ENCODE measurements at regions not wholly inside any gene's neighbourhood (a gene's known extent, or its start where the extent isn't known, plus 50 kb on each side); places are given as distances from the start of the nearest gene placed in this dataset.

DNA sequence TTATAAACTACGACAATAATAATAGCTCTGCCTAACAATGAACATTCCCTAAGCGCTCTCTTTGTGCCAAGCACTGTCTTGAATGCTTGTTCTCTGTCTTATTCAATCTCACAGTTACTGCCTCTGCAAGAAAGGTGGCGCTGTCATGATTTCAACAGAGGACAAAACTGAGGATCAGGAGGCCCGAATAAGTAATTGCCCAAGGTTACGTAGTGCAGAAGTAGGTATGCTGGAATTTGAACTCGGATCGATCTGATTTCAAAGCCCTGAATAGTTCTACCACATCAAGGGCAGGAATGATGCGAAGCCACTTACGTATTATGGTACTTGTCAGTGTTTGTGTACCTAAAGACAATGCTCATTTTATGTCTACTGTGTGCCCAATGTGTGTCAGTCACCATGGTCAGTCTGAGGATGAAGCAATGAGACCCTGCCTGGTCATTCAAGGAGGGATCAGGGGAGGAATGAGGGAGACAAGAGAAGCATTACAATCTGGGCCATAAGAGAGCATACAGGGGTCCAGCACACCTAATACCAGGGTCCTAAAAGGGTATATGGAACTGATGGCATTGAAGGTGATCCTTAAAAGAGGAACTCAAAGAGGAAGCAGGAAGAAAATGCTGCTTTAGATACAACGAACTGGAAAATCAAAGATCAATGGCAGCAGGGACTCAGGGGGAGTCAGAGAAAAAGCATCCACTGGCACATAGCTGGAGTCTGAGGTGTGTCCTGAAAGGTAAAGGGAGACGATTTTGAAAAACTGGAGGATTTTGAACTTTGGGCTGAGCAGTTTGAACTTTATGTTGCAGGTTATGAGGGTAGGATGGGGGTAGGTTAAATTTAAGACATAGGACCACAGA, 389.2 kb downstream of the PLPP3 start (continued):
- peak; percentile 89; the same call in 1 of the 2 replicates for TF ChIP-seq REPIN1 (CRISPR knock-in tag; IDR thresholded peaks at IDR 0.05; ENCODE audit: borderline replicate concordance, low read depth)
- TF ChIP-seq FOXK1 (CRISPR knock-in tag; IDR thresholded peaks at IDR 0.05; ENCODE audit: borderline replicate concordance, low read depth): peak; percentile 89; the same call in 1 of the 2 replicates
- TF ChIP-seq, protein P1, sequence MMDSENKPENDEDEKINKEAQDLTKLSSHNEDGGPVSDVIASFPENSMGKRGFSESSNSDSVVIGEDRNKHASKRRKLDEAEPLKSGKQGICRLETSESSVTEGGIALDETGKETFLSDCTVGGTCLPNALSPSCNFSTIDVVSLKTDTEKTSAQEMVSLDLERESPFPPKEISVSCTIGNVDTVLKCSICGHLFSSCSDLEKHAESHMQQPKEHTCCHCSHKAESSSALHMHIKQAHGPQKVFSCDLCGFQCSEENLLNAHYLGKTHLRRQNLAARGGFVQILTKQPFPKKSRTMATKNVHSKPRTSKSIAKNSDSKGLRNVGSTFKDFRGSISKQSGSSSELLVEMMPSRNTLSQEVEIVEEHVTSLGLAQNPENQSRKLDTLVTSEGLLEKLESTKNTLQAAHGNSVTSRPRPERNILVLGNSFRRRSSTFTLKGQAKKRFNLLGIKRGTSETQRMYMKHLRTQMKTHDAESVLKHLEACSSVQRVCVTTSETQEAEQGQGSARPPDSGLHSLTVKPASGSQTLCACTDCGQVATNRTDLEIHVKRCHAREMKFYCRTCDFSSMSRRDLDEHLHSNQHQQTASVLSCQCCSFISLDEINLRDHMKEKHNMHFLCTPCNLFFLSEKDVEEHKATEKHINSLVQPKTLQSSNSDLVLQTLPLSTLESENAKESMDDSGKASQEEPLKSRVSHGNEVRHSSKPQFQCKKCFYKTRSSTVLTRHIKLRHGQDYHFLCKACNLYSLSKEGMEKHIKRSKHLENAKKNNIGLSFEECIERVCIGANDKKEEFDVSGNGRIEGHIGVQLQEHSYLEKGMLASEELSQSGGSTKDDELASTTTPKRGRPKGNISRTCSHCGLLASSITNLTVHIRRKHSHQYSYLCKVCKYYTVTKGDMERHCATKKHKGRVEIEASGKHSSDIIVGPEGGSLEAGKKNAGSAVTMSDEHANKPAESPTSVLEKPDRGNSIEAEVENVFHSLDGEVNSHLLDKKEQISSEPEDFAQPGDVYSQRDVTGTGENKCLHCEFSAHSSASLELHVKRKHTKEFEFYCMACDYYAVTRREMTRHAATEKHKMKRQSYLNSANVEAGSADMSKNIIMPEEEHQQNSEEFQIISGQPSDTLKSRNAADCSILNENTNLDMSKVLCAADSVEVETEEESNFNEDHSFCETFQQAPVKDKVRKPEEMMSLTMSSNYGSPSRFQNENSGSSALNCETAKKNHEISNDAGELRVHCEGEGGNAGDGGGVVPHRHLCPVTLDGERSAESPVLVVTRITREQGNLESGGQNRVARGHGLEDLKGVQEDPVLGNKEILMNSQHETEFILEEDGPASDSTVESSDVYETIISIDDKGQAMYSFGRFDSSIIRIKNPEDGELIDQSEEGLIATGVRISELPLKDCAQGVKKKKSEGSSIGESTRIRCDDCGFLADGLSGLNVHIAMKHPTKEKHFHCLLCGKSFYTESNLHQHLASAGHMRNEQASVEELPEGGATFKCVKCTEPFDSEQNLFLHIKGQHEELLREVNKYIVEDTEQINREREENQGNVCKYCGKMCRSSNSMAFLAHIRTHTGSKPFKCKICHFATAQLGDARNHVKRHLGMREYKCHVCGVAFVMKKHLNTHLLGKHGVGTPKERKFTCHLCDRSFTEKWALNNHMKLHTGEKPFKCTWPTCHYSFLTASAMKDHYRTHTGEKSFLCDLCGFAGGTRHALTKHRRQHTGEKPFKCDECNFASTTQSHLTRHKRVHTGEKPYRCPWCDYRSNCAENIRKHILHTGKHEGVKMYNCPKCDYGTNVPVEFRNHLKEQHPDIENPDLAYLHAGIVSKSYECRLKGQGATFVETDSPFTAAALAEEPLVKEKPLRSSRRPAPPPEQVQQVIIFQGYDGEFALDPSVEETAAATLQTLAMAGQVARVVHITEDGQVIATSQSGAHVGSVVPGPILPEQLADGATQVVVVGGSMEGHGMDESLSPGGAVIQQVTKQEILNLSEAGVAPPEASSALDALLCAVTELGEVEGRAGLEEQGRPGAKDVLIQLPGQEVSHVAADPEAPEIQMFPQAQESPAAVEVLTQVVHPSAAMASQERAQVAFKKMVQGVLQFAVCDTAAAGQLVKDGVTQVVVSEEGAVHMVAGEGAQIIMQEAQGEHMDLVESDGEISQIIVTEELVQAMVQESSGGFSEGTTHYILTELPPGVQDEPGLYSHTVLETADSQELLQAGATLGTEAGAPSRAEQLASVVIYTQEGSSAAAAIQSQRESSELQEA (CRISPR knock-in tag; IDR thresholded peaks at IDR 0.05; ENCODE audit: not compliant biosample characterization): no peak
- TF ChIP-seq ZNF550 (CRISPR knock-in tag; IDR thresholded peaks at IDR 0.05; ENCODE audit: borderline replicate concordance): no peak
- TF ChIP-seq ZBTB38 (CRISPR knock-in tag; IDR thresholded peaks at IDR 0.05): no peak
- no peak for TF ChIP-seq HMGA1 (CRISPR knock-in tag; conservative IDR thresholded peaks at IDR 0.05)
- TF ChIP-seq, protein P2, sequence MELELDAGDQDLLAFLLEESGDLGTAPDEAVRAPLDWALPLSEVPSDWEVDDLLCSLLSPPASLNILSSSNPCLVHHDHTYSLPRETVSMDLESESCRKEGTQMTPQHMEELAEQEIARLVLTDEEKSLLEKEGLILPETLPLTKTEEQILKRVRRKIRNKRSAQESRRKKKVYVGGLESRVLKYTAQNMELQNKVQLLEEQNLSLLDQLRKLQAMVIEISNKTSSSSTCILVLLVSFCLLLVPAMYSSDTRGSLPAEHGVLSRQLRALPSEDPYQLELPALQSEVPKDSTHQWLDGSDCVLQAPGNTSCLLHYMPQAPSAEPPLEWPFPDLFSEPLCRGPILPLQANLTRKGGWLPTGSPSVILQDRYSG (CRISPR knock-in tag; IDR thresholded peaks at IDR 0.05): no peak
- 0 out of 2 replicates have a peak, but pooled peaks have one; percentile 80 for TF ChIP-seq GTF3A (CRISPR knock-in tag; conservative IDR thresholded peaks at IDR 0.05)
- TF ChIP-seq, protein P3, sequence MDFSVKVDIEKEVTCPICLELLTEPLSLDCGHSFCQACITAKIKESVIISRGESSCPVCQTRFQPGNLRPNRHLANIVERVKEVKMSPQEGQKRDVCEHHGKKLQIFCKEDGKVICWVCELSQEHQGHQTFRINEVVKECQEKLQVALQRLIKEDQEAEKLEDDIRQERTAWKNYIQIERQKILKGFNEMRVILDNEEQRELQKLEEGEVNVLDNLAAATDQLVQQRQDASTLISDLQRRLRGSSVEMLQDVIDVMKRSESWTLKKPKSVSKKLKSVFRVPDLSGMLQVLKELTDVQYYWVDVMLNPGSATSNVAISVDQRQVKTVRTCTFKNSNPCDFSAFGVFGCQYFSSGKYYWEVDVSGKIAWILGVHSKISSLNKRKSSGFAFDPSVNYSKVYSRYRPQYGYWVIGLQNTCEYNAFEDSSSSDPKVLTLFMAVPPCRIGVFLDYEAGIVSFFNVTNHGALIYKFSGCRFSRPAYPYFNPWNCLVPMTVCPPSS (IDR thresholded peaks at IDR 0.05): no peak
- TF ChIP-seq PAF1 (CRISPR knock-in tag; IDR thresholded peaks at IDR 0.05): no peak
- no peak for TF ChIP-seq SALL2 (CRISPR knock-in tag; IDR thresholded peaks at IDR 0.05)
- no peak for TF ChIP-seq ZNF501 (CRISPR knock-in tag; IDR thresholded peaks at IDR 0.05)
- peak; percentile 92 for TF ChIP-seq MED1 (CRISPR knock-in tag; IDR thresholded peaks at IDR 0.05)
- TF ChIP-seq REL (CRISPR knock-in tag; conservative IDR thresholded peaks at IDR 0.05): no peak
- TF ChIP-seq, protein P4, sequence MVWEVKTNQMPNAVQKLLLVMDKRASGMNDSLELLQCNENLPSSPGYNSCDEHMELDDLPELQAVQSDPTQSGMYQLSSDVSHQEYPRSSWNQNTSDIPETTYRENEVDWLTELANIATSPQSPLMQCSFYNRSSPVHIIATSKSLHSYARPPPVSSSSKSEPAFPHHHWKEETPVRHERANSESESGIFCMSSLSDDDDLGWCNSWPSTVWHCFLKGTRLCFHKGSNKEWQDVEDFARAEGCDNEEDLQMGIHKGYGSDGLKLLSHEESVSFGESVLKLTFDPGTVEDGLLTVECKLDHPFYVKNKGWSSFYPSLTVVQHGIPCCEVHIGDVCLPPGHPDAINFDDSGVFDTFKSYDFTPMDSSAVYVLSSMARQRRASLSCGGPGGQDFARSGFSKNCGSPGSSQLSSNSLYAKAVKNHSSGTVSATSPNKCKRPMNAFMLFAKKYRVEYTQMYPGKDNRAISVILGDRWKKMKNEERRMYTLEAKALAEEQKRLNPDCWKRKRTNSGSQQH (CRISPR knock-in tag; IDR thresholded peaks at IDR 0.05; ENCODE audit: low read depth): peak; percentile 72
- no peak for TF ChIP-seq SRSF4 (IDR thresholded peaks at IDR 0.05; ENCODE audit: low read depth, low read length, poor library complexity, severe bottlenecking)
